Mammary epithelial cell (primary cell): ENCODE measurements at regions not wholly inside any gene's neighbourhood (a gene's known extent, or its start where the extent isn't known, plus 50 kb on each side); places are given as distances from the start of the nearest gene placed in this dataset.

ENCODE experiments used
- EZH2 ChIP-seq: IDR thresholded peaks from 2 replicates; pipeline ENCODE4 v1.6.1; 2012; ENCODE audit warnings: low read length, inconsistent platforms, borderline replicate concordance
- TF ChIP-seq, protein P1 (sequence below), 2 donors: IDR thresholded peaks in 1 of 2; conservative IDR thresholded peaks in 1 of 2; 2 replicates each; pipeline ENCODE4 v1.5.1; 2011 to 2012; ENCODE audit warnings: inconsistent platforms in 2 of 2, low read length in 2 of 2, mild to moderate bottlenecking in 2 of 2, control low read depth in 1 of 2, low read depth in 1 of 2; ENCODE audit not compliant: insufficient read depth in 1 of 2; ENCODE audit errors: extremely low read depth in 1 of 2

DNA sequence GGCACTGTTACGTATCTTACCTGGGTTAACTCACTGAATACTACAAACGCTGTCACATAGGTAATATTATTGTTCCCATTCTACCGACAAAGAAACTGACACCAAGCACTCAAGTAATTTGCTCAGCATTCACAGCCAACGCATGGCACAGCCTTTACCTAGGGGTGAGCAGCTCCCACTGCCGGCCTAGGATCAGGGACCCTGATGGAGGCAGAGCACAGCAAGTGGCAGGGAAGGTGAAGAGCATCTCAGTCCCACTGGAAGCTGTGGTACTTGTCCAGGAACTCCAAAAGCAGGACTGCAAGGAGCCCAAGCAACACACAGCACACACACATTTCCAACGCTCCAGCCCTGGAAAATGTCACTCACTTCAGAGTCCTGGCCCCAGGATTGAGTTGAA lies 111.8 kb upstream of the CDKN3 start:
- TF ChIP-seq, protein P1, sequence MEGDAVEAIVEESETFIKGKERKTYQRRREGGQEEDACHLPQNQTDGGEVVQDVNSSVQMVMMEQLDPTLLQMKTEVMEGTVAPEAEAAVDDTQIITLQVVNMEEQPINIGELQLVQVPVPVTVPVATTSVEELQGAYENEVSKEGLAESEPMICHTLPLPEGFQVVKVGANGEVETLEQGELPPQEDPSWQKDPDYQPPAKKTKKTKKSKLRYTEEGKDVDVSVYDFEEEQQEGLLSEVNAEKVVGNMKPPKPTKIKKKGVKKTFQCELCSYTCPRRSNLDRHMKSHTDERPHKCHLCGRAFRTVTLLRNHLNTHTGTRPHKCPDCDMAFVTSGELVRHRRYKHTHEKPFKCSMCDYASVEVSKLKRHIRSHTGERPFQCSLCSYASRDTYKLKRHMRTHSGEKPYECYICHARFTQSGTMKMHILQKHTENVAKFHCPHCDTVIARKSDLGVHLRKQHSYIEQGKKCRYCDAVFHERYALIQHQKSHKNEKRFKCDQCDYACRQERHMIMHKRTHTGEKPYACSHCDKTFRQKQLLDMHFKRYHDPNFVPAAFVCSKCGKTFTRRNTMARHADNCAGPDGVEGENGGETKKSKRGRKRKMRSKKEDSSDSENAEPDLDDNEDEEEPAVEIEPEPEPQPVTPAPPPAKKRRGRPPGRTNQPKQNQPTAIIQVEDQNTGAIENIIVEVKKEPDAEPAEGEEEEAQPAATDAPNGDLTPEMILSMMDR (conservative IDR thresholded peaks at IDR 0.05 in 1 of 2, IDR thresholded peaks at IDR 0.05 in 1 of 2; ENCODE audit: extremely low read depth in 1 of 2, insufficient read depth in 1 of 2, low read depth in 1 of 2, low read length in 2 of 2): no peak
- TF ChIP-seq EZH2: no peak
